ENCODE measurements at regions not wholly inside any gene's neighbourhood (a gene's known extent, or its start where the extent isn't known, plus 50 kb on each side); places are given as distances from the start of the nearest gene placed in this dataset.

- TF ChIP-seq RAD21 (IDR thresholded peaks at IDR 0.05 in 1 of 2, conservative IDR thresholded peaks at IDR 0.05 in 1 of 2; ENCODE audit: low read depth in 2 of 2, low read length in 2 of 2) = no peak
- TF ChIP-seq, protein P1, sequence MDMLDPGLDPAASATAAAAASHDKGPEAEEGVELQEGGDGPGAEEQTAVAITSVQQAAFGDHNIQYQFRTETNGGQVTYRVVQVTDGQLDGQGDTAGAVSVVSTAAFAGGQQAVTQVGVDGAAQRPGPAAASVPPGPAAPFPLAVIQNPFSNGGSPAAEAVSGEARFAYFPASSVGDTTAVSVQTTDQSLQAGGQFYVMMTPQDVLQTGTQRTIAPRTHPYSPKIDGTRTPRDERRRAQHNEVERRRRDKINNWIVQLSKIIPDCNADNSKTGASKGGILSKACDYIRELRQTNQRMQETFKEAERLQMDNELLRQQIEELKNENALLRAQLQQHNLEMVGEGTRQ (IDR thresholded peaks at IDR 0.05; ENCODE audit: low read length) = no peak
- TF ChIP-seq EZH2 (IDR thresholded peaks at IDR 0.05; ENCODE audit: low read depth, low read length, severe bottlenecking) = no peak
Measured at GRCh38 chr5:96292582-96293247, 140.3 kb downstream of the PCSK1 start.

Data from H1 (cell line).